Caco-2 (cell line): ENCODE measurements at regions not wholly inside any gene's neighbourhood (a gene's known extent, or its start where the extent isn't known, plus 50 kb on each side); places are given as distances from the start of the nearest gene placed in this dataset.

Experiments used
- BruUV-seq: library from RNA; stranded (reverse); fragments of 400-500 nt; replicated peaks from 2 replicates; lab custom pipeline; 2021; lab: Mats Ljungman, UMichigan
- CTCF ChIA-PET: fragments of 300-600 bp; sonication (Branson Sonifier 250); formaldehyde crosslinking; loops from one replicate; lab custom pipeline; 2022; ENCODE audit warnings: antibody characterized with exemption; lab: Charles Lee
- POLR2A ChIA-PET: fragments of 300-600 bp; sonication (Branson Sonifier 250); formaldehyde crosslinking; loops from one replicate; lab custom pipeline; 2022; ENCODE audit warnings: antibody characterized with exemption; lab: Charles Lee
- DNase-seq, 2 experiments: peaks; one replicate each; pipeline versions ENCODE4 v3.0.0 to v3.0.0-alpha.2; 2020 to 2022
- H3K27me3 ChIP-seq: replicated peaks from 2 replicates; pipeline ENCODE4 v1.6.0; 2011; ENCODE audit warnings: low read length; ENCODE audit not compliant: control insufficient read depth, insufficient read depth
- H3K36me3 ChIP-seq: 2 replicates; pipeline ENCODE4 v1.5.1; 2011; ENCODE audit warnings: low read length; ENCODE audit not compliant: control insufficient read depth, insufficient read depth
- H3K4me1 ChIP-seq: fragments of 250-450 bp; sonication (Bioruptor Pico); 2 replicates; pipeline ENCODE4 v1.5.1; 2020; ENCODE audit warnings: mild to moderate bottlenecking
- H3K4me3 ChIP-seq: 2 replicates; pipeline ENCODE4 v1.5.1; 2011; ENCODE audit warnings: low read depth, mild to moderate bottlenecking, control low read depth, low read length
- H3K9me3 ChIP-seq: fragments of 250-450 bp; sonication (Bioruptor Pico); 2 replicates; pipeline ENCODE4 v1.5.1; 2020; ENCODE audit warnings: mild to moderate bottlenecking, moderate library complexity
- H3K27ac Mint-ChIP-seq: one replicate; pipeline ENCODE4 v1.8.0; 2022; ENCODE audit warnings: mixed read lengths; ENCODE audit not compliant: unreplicated experiment
- H3K27me3 Mint-ChIP-seq: one replicate; pipeline ENCODE4 v1.8.0; 2022; ENCODE audit warnings: mixed read lengths; ENCODE audit not compliant: insufficient read depth, unreplicated experiment
- H3K36me3 Mint-ChIP-seq: one replicate; pipeline ENCODE4 v1.8.0; 2022; ENCODE audit warnings: mild to moderate bottlenecking, mixed read lengths; ENCODE audit not compliant: insufficient read depth, unreplicated experiment
- H3K4me1 Mint-ChIP-seq: one replicate; pipeline ENCODE4 v1.8.0; 2022; ENCODE audit warnings: low read depth, mixed read lengths; ENCODE audit not compliant: unreplicated experiment
- H3K4me3 Mint-ChIP-seq: one replicate; pipeline ENCODE4 v1.8.0; 2022; ENCODE audit warnings: mild to moderate bottlenecking, moderate library complexity, mixed read lengths; ENCODE audit not compliant: unreplicated experiment
- H3K9me3 Mint-ChIP-seq: one replicate; pipeline ENCODE4 v1.8.0; 2022; ENCODE audit warnings: mixed read lengths; ENCODE audit not compliant: unreplicated experiment
- intact Hi-C: fragments of 100-400 bp; cut with micrococcal nuclease; formaldehyde crosslinking; loops from one replicate; pipeline ENCODE4 v1.10.0; 2022; ENCODE audit not compliant: unreplicated experiment
- TF ChIP-seq, protein P1 (sequence below), 2 experiments: fragments of 200-600 bp in 1 of 2; IDR thresholded peaks; 1 replicate in 1 of 2; 2 replicates in 1 of 2; pipeline versions ENCODE4 v1.5.1 to v1.8.0; 2011 to 2022; ENCODE audit warnings: antibody characterized with exemption in 1 of 2, control low read depth in 1 of 2, inconsistent platforms in 1 of 2, low read depth in 1 of 2, low read length in 1 of 2, mild to moderate bottlenecking in 1 of 2, moderate library complexity in 1 of 2; ENCODE audit not compliant: insufficient read depth in 1 of 2, severe bottlenecking in 1 of 2, unreplicated experiment in 1 of 2

GRCh38 chr15:69634860-69635259, 182.2 kb downstream of the RPLP1 start:
- H3K27me3 Mint-ChIP-seq = peaks cover 27% of the 10 kb centered on the region
- H3K4me3 ChIP-seq = no peak overlapping the region
- H3K27me3 ChIP-seq = no peaks in the 10 kb centered on the region
- H3K4me1 Mint-ChIP-seq = no peaks in the 10 kb centered on the region
- ChIA-PET POLR2A (no interaction called here), CTCF (no interaction called here)
- TF ChIP-seq, protein P1, sequence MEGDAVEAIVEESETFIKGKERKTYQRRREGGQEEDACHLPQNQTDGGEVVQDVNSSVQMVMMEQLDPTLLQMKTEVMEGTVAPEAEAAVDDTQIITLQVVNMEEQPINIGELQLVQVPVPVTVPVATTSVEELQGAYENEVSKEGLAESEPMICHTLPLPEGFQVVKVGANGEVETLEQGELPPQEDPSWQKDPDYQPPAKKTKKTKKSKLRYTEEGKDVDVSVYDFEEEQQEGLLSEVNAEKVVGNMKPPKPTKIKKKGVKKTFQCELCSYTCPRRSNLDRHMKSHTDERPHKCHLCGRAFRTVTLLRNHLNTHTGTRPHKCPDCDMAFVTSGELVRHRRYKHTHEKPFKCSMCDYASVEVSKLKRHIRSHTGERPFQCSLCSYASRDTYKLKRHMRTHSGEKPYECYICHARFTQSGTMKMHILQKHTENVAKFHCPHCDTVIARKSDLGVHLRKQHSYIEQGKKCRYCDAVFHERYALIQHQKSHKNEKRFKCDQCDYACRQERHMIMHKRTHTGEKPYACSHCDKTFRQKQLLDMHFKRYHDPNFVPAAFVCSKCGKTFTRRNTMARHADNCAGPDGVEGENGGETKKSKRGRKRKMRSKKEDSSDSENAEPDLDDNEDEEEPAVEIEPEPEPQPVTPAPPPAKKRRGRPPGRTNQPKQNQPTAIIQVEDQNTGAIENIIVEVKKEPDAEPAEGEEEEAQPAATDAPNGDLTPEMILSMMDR (IDR thresholded peaks at IDR 0.05; ENCODE audit: insufficient read depth in 1 of 2, low read depth in 1 of 2, low read length in 1 of 2, severe bottlenecking in 1 of 2, unreplicated experiment in 1 of 2) = no peak
- H3K9me3 ChIP-seq = peaks cover 2% of the 10 kb centered on the region; the same call in 1 of the 2 replicates
- H3K9me3 Mint-ChIP-seq = no peaks in the 10 kb centered on the region
- H3K36me3 Mint-ChIP-seq = no peaks in the 10 kb centered on the region
- BruUV-seq = no TSS peak
- H3K4me3 Mint-ChIP-seq = no peak overlapping the region
- H3K27ac Mint-ChIP-seq = no peak overlapping the region
- DNase-seq = no peak
- H3K4me1 ChIP-seq = no peaks in the 10 kb centered on the region
- H3K36me3 ChIP-seq = no peaks in the 10 kb centered on the region
- intact Hi-C loops = no loop called here

DNA sequence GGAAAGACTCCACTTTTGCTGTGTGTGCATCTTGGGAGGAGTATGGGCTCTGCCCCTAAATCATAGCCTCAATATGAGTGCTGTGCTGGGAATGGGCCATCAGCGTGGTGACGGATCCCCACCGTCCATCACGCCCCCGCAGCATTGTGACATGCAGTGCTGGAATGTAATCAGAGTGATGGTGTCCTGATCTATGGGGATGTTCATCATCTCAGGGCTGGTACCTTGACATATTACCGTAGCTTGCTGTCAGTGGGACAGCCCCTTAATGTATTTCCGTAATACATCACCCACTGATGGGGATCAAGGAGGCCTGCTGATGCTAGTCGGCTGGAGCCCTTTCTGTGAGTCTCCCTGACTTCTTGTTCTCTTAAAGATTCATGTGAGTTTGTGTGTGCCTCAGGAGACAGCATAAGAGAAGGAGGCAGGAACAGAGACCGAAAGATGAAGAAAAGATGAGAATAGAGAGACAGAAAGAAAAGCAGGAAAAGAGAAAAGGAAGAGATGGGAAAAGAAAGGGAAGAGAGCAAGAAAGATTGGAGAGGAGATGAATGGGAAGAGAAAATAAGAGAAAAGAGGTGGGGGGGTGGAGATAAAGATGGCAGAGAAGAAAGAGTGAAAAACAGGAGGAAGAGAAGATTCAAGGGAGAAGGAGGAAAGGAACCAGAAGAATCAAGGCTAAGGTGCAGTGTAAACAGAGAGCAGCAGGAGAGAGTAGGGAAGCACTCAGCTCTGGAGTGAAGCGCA, 183.7 kb downstream of the RPLP1 start:
- H3K27ac Mint-ChIP-seq = no peak overlapping the region
- intact Hi-C loops = no loop called here
- Histone ChIP-seq H3K27me3 (no peaks in the 10 kb centered on the region), H3K4me3 (no peak overlapping the region), H3K9me3 (peaks cover 7% of the 10 kb centered on the region; the same call in 1 of the 2 replicates), H3K4me1 (no peaks in the 10 kb centered on the region), H3K36me3 (no peaks in the 10 kb centered on the region)
- ChIA-PET CTCF (no interaction called here), POLR2A (no interaction called here)
- BruUV-seq = no TSS peak
- H3K4me3 Mint-ChIP-seq = no peak overlapping the region
- H3K9me3 Mint-ChIP-seq = no peaks in the 10 kb centered on the region
- TF ChIP-seq, protein P1 (IDR thresholded peaks at IDR 0.05; ENCODE audit: insufficient read depth in 1 of 2, low read depth in 1 of 2, low read length in 1 of 2, severe bottlenecking in 1 of 2, unreplicated experiment in 1 of 2) = no peak
- DNase-seq = no peak
- H3K27me3 Mint-ChIP-seq = peaks cover 18% of the 10 kb centered on the region
- H3K4me1 Mint-ChIP-seq = no peaks in the 10 kb centered on the region
- H3K36me3 Mint-ChIP-seq = no peaks in the 10 kb centered on the region

DNA sequence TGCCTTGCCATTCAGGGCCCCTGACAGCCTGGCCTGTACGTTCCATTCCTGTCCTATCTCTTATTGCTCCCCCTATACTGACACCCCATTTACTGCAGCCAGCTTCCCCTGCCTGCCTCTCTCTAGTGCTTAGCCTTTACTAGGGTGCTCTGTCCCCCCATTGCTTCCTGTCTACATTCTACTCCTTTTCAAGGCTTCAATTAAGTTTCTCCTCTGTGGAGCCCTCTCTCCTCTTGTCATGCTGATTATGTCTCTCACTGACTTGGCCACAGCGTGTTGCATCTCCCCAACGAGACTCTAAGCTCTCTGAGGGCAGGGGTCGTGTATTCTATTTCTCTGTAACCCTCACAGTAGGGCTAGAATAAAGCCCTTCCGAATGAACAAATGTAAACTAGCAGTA, 185.2 kb downstream of the RPLP1 start:
- peaks cover 7% of the 10 kb centered on the region; the same call in 1 of the 2 replicates for H3K9me3 ChIP-seq
- no peak overlapping the region for H3K4me3 ChIP-seq
- H3K36me3 Mint-ChIP-seq = no peaks in the 10 kb centered on the region
- no peaks in the 10 kb centered on the region for H3K27me3 ChIP-seq
- DNase-seq = no peak
- POLR2A ChIA-PET = no interaction called here
- intact Hi-C loops = no loop called here
- CTCF ChIA-PET = no interaction called here
- no peaks in the 10 kb centered on the region for H3K4me1 ChIP-seq
- H3K27me3 Mint-ChIP-seq = peaks cover 18% of the 10 kb centered on the region
- no peaks in the 10 kb centered on the region for H3K36me3 ChIP-seq
- no peak overlapping the region for H3K27ac Mint-ChIP-seq
- H3K4me3 Mint-ChIP-seq = no peak overlapping the region
- no TSS peak for BruUV-seq
- no peaks in the 10 kb centered on the region for H3K4me1 Mint-ChIP-seq
- H3K9me3 Mint-ChIP-seq = no peaks in the 10 kb centered on the region
- TF ChIP-seq, protein P1 (IDR thresholded peaks at IDR 0.05; ENCODE audit: insufficient read depth in 1 of 2, low read depth in 1 of 2, low read length in 1 of 2, severe bottlenecking in 1 of 2, unreplicated experiment in 1 of 2) = no peak
